Stimulated activated CD8-positive, alpha-beta memory T cell treated with anti-CD3 and anti-CD28 coated beads, Interleukin-12 subunit alpha, Interleukin-12 subunit beta, amount 100 ng/mL, for 24 hours (primary cell): ENCODE measurements at regions not wholly inside any gene's neighbourhood (a gene's known extent, or its start where the extent isn't known, plus 50 kb on each side); places are given as distances from the start of the nearest gene placed in this dataset.

Experiments used
- DNase-seq: peaks from one replicate; pipeline ENCODE4 v3.0.0-alpha.2; 2020; ENCODE audit errors: extremely low read depth

GRCh38 chr22:49097171-49097925, 730.3 kb downstream of the BRD1 start:
- DNase-seq: no peak

GRCh38 chr22:49096476-49096875, 731.2 kb downstream of the BRD1 start:
- no peak for DNase-seq

- DNase-seq: no peak
Observed at GRCh38 chr22:49095366-49095765, 732.3 kb downstream of the BRD1 start.

- no peak for DNase-seq
Observed at GRCh38 chr22:49094858-49095257, 732.8 kb downstream of the BRD1 start.

GRCh38 chr22:49094151-49094550, 733.5 kb downstream of the BRD1 start:
- DNase-seq: no peak

DNA sequence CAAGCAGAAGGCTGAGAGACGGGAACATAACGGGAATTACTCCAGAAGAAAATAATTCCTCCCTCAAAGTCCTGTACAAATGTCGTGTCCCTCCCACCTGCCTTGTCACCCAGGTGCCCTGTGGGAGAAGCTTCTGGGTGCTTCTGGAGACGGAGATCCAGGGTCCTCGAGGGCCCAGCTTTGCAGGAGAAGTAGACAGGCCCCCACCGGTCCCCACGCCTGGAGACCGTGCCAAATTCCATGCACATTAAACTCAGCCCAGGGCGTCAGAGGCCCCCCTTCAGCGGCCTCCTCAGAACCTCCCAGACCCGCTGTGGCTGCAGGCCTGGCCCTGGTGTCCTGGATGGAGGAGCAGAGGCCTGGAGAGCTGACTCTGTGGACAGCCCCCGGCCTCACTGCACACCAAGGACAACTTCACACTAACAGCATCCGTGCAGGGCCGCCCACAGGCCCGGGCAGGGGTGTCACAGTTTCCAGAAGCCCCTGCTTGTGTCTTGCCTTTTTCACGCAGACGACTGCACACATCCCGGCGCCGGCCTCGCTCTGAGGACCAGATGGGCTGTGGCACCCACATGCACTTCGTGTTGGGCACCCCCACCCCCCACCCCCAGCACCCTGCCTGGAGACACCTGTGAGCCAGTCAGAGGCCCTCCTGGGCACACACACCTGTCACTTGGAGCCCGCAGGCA, 734.3 kb downstream of the BRD1 start:
- no peak for DNase-seq

DNA sequence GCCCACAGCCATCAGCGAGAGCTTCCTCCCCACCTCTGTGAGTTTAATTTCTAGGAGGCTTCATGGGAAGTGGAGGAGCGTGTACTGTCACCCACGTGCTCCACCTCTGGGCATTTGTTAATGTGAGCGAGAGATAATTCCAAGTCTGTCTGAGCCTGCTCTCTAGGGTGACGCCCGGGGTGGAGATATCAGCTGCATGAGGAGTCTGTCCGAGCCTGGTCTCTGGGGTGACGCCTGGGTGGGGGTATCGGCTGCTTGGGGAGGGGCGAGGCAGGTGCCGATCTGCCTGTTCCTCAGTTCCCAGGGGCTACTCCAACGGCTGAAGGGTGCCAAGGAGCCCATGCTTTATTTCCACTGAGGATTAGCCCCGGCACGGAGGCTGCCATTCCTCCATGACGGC, 735.0 kb downstream of the BRD1 start:
- DNase-seq: no peak

DNA sequence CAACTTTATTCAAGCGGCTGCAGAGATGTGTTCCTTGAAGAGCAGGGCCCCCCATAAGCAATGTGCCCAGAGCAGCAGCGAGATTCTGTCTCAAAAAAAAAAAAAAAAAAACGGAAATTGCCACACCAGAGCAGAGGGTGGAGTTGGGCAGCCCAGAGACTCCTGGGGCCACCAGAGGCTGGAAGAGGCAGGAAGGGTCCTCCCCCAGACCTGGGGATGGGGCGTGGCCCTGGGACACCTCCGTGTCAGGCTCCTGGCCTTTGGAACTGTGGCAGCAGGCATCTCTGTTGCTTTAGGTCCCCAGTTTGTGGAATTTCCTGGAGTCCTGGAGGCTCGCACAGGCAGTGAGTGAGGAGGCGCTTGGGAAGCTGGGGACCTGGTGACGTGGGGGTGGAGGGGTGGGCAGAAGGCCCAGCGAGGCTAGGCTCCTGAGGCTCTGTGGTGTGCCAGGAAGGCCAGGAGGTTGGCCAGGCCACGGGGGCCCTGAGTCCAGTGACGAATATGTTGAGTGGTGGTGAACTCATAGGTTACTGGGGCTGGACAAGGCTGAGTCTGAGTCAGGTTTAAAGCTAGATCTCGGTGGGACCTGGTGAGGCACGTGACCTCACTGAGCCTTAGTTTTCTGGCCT, 735.6 kb downstream of the BRD1 start:
- DNase-seq: no peak

GRCh38 chr22:49091451-49091850, 736.2 kb downstream of the BRD1 start:
- no peak for DNase-seq

- DNase-seq: no peak
Observed at GRCh38 chr22:49090853-49091135, 736.9 kb downstream of the BRD1 start.

DNA sequence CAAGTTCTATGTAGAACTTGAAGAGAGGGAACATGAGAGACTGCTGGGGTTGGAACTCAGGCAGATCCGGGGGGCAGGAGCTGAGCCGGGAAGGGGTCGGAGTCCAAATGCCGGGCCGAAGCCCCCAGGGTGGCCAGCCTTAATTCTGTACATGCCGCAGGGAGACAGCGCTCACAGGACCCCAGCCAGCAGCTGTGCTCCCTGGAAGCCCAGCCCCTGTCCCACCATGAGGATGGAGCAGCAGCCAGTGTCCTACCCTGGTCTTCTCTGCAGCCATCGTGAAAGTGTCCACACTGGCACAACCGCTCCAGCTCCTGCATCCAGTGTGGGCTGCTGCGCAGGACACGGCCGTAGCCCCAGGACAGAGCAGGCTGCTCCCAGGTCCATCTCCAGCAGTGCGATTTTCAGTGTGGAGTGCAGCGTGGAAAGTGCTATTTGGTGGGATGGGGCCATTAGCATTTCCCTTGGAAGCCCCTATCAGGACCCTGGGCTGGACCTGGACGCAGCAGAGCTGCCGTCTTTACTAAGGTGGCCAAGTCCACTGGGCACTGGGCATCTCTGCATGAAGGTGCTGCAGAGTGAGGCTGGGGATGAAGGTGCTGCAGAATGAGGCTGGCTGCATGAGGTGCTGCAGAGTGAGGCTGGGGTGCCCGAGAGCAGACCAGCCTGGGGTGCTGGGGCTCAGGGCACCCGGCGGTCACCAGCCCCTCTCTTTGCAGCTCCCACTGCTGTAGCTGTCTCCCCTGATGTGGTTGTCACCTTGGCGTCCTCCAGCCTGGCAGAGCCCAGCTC, 737.4 kb downstream of the BRD1 start:
- no peak for DNase-seq

GRCh38 chr22:49088801-49089791, 738.6 kb downstream of the BRD1 start:
- DNase-seq: no peak

GRCh38 chr22:49087716-49088601, 739.7 kb downstream of the BRD1 start:
- DNase-seq: no peak

GRCh38 chr22:49087198-49087597, 740.5 kb downstream of the BRD1 start:
- DNase-seq: no peak

DNA sequence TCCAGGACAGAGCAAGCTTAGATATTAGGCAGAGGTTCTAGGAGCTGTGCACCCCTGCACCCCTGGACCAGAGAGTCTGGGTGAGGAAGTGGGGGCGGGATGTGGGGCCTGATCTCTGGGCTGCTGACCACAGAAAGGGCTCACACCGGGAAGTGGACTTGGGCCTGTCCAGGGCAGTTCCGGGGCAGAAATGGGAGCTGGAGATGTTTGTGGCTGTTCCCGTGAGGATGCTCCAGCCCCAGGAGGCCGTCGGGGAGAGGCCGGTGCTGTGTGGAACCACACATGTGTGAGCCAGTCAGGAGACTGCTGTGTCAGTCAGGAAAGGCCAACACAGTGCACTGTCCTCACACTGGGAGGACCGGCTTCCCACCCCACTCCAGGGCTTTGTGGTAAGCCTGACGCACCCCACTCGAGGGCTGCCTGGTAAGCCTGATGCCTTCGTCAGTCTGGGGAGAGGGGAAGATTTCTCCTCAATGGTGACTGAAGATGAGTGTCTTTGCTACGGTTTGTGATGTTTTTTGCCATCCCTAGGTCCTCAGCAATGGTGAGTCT, 741.0 kb downstream of the BRD1 start:
- no peak for DNase-seq

- no peak for DNase-seq
Observed at GRCh38 chr22:49086181-49086580, 741.5 kb downstream of the BRD1 start.

GRCh38 chr22:49084206-49084605, 743.5 kb downstream of the BRD1 start:
- no peak for DNase-seq

GRCh38 chr22:49083607-49084006, 744.1 kb downstream of the BRD1 start:
- DNase-seq: no peak

DNA sequence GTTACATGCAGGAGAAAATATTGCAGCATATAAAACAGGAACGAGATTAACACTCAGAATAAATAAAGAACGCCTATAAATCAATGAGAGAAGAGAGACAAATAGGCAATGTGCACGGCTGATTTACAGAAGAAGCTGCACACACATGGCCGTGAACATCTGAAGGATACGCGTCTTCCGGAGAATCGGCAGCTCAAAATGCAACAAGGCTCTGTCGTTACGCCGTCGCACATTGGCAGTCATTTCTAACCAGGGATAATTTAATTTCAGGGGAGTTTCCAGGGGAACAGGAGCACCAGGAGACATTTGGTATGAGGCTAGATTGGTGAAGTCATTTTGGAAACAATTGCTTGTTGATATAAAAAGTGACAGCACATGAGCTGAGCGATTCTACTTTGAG, 745.2 kb downstream of the BRD1 start:
- no peak for DNase-seq

- no peak for DNase-seq
Observed at GRCh38 chr22:49081926-49082325, 745.7 kb downstream of the BRD1 start.
